Hematopoietic multipotent progenitor cell treated with erythropoietin and hydrocortisone succinate and interleukin-3 and kit ligand, for 15 days (in vitro differentiated cells): ENCODE measurements at regions not wholly inside any gene's neighbourhood (a gene's known extent, or its start where the extent isn't known, plus 50 kb on each side); places are given as distances from the start of the nearest gene placed in this dataset.

ENCODE experiments used
- DNase-seq: peaks from one replicate; pipeline ENCODE4 v3.0.0-alpha.2; 2015; ENCODE audit warnings: low spot score

DNA sequence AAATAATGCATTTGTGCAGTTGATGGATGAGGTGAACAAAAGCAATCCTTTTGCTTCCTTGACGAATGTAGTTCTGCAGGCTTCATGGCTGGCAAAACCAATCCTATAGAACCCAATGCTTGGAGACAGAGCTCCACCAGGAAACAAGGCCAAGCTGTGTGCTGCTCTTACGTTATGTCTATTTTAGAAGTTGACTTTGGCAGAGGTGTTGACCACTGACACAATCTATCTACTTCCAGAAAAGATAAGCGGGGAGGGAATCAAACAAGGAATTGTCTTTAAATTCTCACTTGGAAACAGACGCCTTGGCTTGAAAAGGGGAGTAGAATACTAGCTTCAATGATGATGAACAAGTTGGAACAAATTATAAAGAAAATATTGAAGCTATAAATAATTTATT lies 211.2 kb downstream of the SETD4 start:
- no peak for DNase-seq

DNA sequence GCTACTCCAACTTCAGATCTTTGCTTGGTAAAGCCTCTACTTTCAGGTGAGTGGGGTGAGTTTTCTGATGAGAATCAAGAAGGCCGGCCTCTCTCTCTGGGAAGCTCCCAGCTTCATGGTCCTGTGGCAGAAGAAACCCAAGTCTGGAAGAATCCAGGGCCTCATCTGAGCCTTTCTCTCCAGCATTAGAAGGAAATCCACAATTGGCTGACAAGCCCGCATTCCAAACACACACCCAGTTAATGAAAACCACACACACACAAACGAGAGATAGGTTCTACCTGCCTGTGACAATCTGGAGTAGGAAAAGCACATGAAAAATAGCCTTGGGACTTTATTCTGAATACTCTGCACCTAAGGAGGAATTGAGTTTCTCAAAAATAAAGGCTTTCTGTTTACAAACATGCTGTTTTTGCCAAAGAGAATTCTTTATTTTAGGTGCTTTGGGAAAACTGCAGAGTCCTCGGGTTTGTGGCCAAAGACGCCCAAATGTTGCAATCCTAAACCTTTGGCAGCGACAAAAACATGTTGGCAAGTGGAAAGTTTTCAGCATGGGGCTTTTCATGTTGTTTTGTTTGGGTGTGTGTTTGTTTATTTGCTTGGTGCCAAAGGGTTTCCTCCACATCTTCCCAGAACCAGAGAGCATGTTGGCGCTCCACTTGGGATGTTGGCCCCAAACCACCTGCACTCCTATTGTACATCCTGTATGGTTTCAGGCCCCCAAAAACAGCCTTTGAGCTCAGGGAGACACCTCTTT lies 216.2 kb downstream of the SETD4 start:
- no peak for DNase-seq

DNA sequence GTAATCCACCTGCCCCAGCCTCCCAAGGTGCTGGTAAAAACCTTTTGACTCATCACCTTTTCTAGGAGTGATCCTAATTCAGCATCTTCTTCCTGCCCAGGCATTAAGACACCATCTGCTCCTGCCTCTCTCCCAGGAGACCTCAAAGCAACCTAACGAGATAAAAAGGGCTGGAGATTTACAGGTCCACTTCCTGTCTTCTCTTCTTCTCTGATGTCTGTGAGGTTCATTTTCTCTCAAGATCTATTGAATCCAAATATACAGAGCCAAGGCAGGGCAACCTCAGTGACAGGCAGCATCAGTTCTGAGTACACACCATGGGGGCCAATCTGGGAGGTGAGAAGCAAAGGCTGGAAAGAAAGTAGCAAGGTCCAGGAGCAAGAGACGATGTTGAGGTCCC lies 219.4 kb downstream of the SETD4 start:
- DNase-seq: no peak

GRCh38 chr21:35840197-35840799 lies 220.0 kb downstream of the SETD4 start:
- DNase-seq: peak; percentile 28

DNA sequence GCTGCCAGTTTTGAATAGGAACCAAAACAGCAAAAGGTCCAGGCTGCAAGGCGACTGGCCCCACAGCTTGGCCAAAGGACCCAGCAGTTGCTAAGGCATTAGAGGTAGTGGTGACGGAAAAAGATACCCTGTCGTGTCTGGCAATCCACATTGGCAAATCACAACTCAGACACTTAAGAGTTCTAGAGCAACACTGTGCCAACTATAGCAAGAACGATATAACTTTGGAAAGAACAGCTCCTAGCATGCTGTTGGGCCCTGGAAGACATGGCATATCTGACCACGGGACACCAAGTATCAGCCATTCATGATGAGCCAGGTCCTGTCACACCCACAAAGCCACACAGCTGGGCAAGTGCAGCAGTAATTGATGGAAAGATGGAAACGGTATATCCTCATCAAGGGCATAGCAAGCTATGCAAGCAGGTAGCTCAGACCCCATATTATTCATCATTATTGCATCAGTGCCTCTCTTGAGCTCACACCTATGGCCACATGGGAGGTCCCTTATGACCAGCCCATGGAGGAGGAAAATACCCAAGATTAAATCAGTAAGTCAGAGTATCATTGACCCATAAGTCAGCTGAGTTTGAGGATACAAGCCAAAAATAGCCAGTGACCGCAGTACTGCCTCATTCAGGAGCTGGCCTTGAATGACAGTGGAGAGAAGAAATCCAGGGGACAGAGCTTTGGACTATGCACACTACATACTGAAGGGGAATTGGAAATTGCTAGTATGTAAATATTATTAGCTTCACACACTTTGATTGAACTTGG lies 221.2 kb downstream of the SETD4 start:
- DNase-seq: no peak

GRCh38 chr21:35838350-35838749 lies 222.0 kb downstream of the SETD4 start:
- no peak for DNase-seq

DNA sequence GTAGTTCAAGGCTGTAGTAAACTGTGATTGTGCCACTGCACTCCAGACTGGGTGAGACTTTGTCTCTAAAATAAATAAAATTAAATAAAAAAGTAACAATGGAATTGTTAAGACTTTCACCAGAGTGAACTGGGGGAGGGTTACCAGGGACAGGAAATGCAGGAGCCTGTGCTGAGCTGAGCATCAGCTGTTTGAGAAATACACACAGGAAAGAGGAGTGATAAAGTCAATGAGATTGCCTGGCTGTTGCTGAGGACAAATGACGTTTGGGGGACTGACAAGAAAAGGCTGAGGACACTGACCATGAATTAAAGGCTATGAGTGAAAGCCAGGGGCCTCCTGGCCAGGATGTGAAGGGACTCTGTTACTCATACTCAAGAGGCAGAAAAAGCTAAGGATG lies 226.3 kb downstream of the SETD4 start:
- DNase-seq: no peak

GRCh38 chr21:35833388-35833787 lies 226.9 kb downstream of the SETD4 start:
- no peak for DNase-seq

- no peak for DNase-seq
Observed at GRCh38 chr21:35831230-35831629, 229.1 kb downstream of the SETD4 start.

DNA sequence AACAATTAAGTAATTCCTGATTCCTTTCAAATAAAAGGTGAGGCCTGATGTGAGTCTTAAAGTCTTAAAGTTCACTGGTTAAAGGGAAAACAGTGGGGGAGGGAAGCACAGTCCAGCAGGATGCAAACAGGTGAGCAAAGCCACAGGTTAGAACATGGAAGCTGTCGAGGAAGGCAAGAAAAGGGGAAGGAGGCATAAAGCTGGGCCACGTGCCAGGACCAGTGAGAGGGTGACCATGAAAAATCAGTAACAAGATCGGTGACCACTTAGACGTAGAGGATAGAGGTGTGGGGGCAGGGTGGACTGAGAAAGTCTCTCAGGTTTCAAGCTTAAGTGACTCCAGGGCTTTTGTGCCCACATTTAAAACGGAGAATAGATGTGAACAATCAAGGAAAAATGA lies 231.3 kb downstream of the SETD4 start:
- DNase-seq: no peak

DNA sequence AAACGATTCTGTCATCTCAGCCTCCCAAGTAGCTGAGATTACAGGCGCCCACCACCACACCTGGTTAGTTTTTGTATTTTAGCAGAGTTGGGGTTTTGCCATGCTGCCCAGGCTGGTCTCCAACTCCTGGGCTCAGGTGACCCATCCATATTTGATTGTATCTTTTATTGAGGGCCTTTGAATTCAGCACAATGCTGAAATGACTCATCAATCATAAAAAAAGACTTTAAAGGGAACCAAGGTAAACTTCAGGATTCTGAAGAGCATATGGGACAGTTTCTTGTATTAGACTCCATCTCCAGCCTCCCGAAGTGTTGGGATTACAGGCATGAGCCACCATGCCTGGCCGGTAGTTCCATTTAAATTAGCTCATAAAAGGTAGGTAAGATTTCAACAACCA lies 232.2 kb downstream of the SETD4 start:
- DNase-seq: no peak

DNA sequence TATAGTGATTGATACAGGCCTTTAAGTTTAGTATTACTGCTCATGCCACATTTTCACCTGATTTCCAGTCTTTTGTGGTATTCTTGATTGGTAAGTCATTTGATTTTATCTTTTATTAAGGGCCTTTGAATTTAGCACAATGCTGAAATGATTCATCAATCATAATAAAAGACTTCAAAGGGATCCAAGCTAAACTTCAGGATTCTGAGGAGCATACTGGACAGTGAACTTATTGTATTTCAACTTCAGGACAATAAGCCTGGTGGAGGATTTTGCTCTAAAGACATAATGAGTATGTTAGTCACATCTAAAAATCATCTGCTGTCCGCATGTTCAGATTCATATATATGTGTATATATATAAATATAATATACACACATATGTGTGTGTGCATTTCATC lies 233.3 kb downstream of the SETD4 start:
- DNase-seq: no peak

GRCh38 chr21:35825370-35826353 lies 234.7 kb downstream of the SETD4 start:
- DNase-seq: no peak

- no peak for DNase-seq
Observed at GRCh38 chr21:35824136-35824535, 236.2 kb downstream of the SETD4 start.

GRCh38 chr21:35819134-35819533 lies 241.2 kb downstream of the SETD4 start:
- DNase-seq: no peak

GRCh38 chr21:35818597-35818996 lies 241.7 kb downstream of the SETD4 start:
- no peak for DNase-seq

- no peak for DNase-seq
Observed at GRCh38 chr21:35814858-35815619, 245.3 kb downstream of the SETD4 start.

- DNase-seq: no peak
Observed at GRCh38 chr21:35812679-35813078, 247.6 kb downstream of the SETD4 start.

GRCh38 chr21:35811191-35811806 lies 249.0 kb downstream of the SETD4 start:
- no peak for DNase-seq

- DNase-seq: no peak
Observed at GRCh38 chr21:35810431-35810970, 249.8 kb downstream of the SETD4 start.
